Fibroblast of villous mesenchyme (primary cell): ENCODE measurements at regions not wholly inside any gene's neighbourhood (a gene's known extent, or its start where the extent isn't known, plus 50 kb on each side); places are given as distances from the start of the nearest gene placed in this dataset.

ENCODE experiments used
- DNase-seq: peaks from one replicate; pipeline ENCODE4 v3.0.0-alpha.2; 2010; ENCODE audit warnings: low read depth
- H3K4me3 ChIP-seq: 2 replicates; pipeline ENCODE4 v1.5.1; 2011; ENCODE audit warnings: low read depth, mild to moderate bottlenecking, low read length
- CTCF ChIP-seq: IDR thresholded peaks from 2 replicates; pipeline ENCODE4 v1.5.1; 2012; ENCODE audit warnings: low read depth, mild to moderate bottlenecking, low read length; ENCODE audit not compliant: insufficient read depth

GRCh38 chr6:169839898-169840631 is 88.6 kb downstream of the ERMARD start:
- H3K4me3 ChIP-seq, result no peak overlapping the region
- DNase-seq, result no peak
- no peak for TF ChIP-seq CTCF

- no peak for TF ChIP-seq CTCF
- H3K4me3 ChIP-seq, result no peak overlapping the region
- DNase-seq, result no peak
Observed at GRCh38 chr6:169839493-169839892, 88.1 kb downstream of the ERMARD start.

- TF ChIP-seq CTCF, result no peak
- no peak for DNase-seq
Observed at GRCh38 chr6:169839029-169839481, 87.6 kb downstream of the ERMARD start.

GRCh38 chr6:169838346-169839028 is 87.1 kb downstream of the ERMARD start:
- TF ChIP-seq CTCF, result no peak
- no peak for DNase-seq

More at GRCh38 chr6:169839029-169839481, 87.6 kb downstream of the ERMARD start:
- no peak overlapping the region for H3K4me3 ChIP-seq

GRCh38 chr6:169837529-169838250 is 86.3 kb downstream of the ERMARD start:
- TF ChIP-seq CTCF, result no peak
- no peak for DNase-seq
- no peak overlapping the region for H3K4me3 ChIP-seq

More at GRCh38 chr6:169838346-169839028, 87.1 kb downstream of the ERMARD start:
- H3K4me3 ChIP-seq, result no peak overlapping the region

GRCh38 chr6:169833258-169833794 is 81.9 kb downstream of the ERMARD start:
- DNase-seq, result no peak
- no peak for TF ChIP-seq CTCF
- H3K4me3 ChIP-seq, result no peak overlapping the region
